Panc1 (cell line): ENCODE measurements at regions not wholly inside any gene's neighbourhood (a gene's known extent, or its start where the extent isn't known, plus 50 kb on each side); places are given as distances from the start of the nearest gene placed in this dataset.

ENCODE experiments used
- ATAC-seq: fragments of 200-7000 bp; cut with Tn5 transposase; 2 replicates; pipeline ENCODE4 v1.9.1; 2020; ENCODE audit warnings: mild to moderate bottlenecking, moderate library complexity
- BruUV-seq: library from RNA; stranded (reverse); fragments of 400-500 nt; replicated peaks from 2 replicates; lab custom pipeline; 2021; lab: Mats Ljungman, UMichigan
- CTCF ChIA-PET: fragments of 300-600 bp; sonication (Branson Sonifier 250); formaldehyde crosslinking; loops from one replicate; lab custom pipeline; 2022; ENCODE audit warnings: antibody characterized with exemption; lab: Charles Lee
- POLR2A ChIA-PET: fragments of 300-600 bp; sonication (Branson Sonifier 250); formaldehyde crosslinking; loops from one replicate; lab custom pipeline; 2022; ENCODE audit warnings: antibody characterized with exemption; lab: Charles Lee
- DNase-seq: peaks from one replicate; pipeline ENCODE4 v3.0.0-alpha.2; 2010; ENCODE audit warnings: low read depth, low spot score
- H3K27ac ChIP-seq: 2 replicates; pipeline ENCODE4 v1.5.1; 2011; ENCODE audit warnings: mild to moderate bottlenecking, low read length, inconsistent platforms
- H3K27me3 ChIP-seq: fragments of 200-500 bp; sonication (Bioruptor generic); 2 replicates; pipeline ENCODE4 v1.6.0; 2014; ENCODE audit warnings: low read length, inconsistent platforms; ENCODE audit not compliant: control insufficient read depth, insufficient read depth
- H3K36me3 ChIP-seq: fragments of 200-500 bp; sonication (Bioruptor generic); 2 replicates; pipeline ENCODE4 v1.5.1; 2014; ENCODE audit warnings: inconsistent platforms, mild to moderate bottlenecking, low read length, moderate library complexity; ENCODE audit not compliant: control insufficient read depth, insufficient read depth
- H3K4me1 ChIP-seq: 2 replicates; pipeline ENCODE4 v1.5.1; 2011; ENCODE audit warnings: inconsistent platforms, mild to moderate bottlenecking, low read length, moderate library complexity; ENCODE audit not compliant: control insufficient read depth, insufficient read depth
- H3K4me3 ChIP-seq, 2 experiments: 2 replicates each; pipeline ENCODE4 v1.5.1; 2011 to 2012; ENCODE audit warnings: low read depth in 2 of 2, low read length in 2 of 2, mild to moderate bottlenecking in 2 of 2, inconsistent platforms in 1 of 2, moderate library complexity in 1 of 2
- H3K9me3 ChIP-seq: fragments of 200-500 bp; sonication (Bioruptor generic); 2 replicates; pipeline ENCODE4 v1.5.1; 2014; ENCODE audit warnings: low read depth, mild to moderate bottlenecking, inconsistent platforms, low read length, moderate library complexity; ENCODE audit not compliant: control insufficient read depth, insufficient read depth
- POLR2AphosphoS5 ChIP-seq: IDR thresholded peaks from 2 replicates; pipeline ENCODE4 v1.6.1; 2012; ENCODE audit warnings: mild to moderate bottlenecking, low read depth, low read length, moderate library complexity
- SIN3A ChIP-seq: IDR thresholded peaks from 2 replicates; pipeline ENCODE4 v1.6.1; 2012; ENCODE audit warnings: low read depth, mild to moderate bottlenecking, low read length, moderate library complexity, borderline replicate concordance; ENCODE audit not compliant: insufficient read depth
- TCF7L2 ChIP-seq: IDR thresholded peaks from 2 replicates; pipeline ENCODE4 v1.6.1; 2011; ENCODE audit warnings: mild to moderate bottlenecking, low read depth, low read length, inconsistent platforms
- in situ Hi-C: cut with HindIII; loops from 2 replicates; pipeline ENCODE4 v1.10.0; 2016; ENCODE audit warnings: low sequenced_read_pairs, low pct_unique_long_range_greater_than_20kb
- intact Hi-C: fragments of 100-400 bp; cut with micrococcal nuclease; formaldehyde crosslinking; loops from one replicate; pipeline ENCODE4 v1.10.0; 2022; ENCODE audit not compliant: unreplicated experiment
- TF ChIP-seq, protein P1 (sequence below): fragments of 450-650 bp; IDR thresholded peaks from 2 replicates; pipeline ENCODE4 v1.5.1; 2017; ENCODE audit warnings: mild to moderate bottlenecking
- TF ChIP-seq, protein P2 (sequence below), 2 experiments: IDR thresholded peaks; 2 replicates each; pipeline ENCODE4 v1.6.1; 2011 to 2012; ENCODE audit warnings: low read depth in 2 of 2, control low read depth in 1 of 2, low read length in 1 of 2, mild to moderate bottlenecking in 1 of 2, moderate library complexity in 1 of 2; ENCODE audit not compliant: insufficient read depth in 1 of 2

DNA sequence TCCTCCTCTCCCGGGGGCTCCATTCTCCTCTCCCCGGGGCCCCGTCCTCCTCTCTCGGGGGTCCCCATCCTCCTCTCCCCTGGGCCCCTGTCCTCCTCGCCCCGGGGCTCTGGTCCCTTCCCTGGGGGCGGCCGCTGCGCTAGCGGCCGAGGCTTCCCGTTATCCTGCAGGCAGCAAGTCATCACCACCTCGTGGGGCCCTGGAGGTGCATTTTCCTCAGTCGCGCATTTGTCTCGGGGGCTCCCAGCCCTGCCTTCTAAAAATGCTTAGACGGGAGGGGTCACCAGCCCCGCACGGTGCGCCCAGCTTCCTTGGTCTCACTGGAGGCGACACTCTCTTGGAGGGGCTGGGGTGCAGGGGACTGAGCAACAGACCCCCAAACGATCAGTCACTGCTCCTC lies 216.5 kb downstream of the QKI start:
- H3K27me3 ChIP-seq, result no peaks in the 10 kb centered on the region
- in situ Hi-C loops, result no loop called here
- ChIA-PET POLR2A (interaction anchor here (0.7 kb wide), 1 partner anchor 12 kb away, joined by 6 read pairs; no protein-coding TSS in a partner anchor), CTCF (no interaction called here)
- BruUV-seq, result no TSS peak
- no peak for DNase-seq
- no peak overlapping the region for H3K4me3 ChIP-seq
- TF ChIP-seq, protein P1, sequence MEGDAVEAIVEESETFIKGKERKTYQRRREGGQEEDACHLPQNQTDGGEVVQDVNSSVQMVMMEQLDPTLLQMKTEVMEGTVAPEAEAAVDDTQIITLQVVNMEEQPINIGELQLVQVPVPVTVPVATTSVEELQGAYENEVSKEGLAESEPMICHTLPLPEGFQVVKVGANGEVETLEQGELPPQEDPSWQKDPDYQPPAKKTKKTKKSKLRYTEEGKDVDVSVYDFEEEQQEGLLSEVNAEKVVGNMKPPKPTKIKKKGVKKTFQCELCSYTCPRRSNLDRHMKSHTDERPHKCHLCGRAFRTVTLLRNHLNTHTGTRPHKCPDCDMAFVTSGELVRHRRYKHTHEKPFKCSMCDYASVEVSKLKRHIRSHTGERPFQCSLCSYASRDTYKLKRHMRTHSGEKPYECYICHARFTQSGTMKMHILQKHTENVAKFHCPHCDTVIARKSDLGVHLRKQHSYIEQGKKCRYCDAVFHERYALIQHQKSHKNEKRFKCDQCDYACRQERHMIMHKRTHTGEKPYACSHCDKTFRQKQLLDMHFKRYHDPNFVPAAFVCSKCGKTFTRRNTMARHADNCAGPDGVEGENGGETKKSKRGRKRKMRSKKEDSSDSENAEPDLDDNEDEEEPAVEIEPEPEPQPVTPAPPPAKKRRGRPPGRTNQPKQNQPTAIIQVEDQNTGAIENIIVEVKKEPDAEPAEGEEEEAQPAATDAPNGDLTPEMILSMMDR, result no peak
- H3K9me3 ChIP-seq, result no peaks in the 10 kb centered on the region; the same call in 1 of the 2 replicates
- no peak overlapping the region for H3K27ac ChIP-seq
- H3K36me3 ChIP-seq, result no peaks in the 10 kb centered on the region
- no peaks in the 10 kb centered on the region for H3K4me1 ChIP-seq
- intact Hi-C loops, result no loop called here
- no peak for ATAC-seq

DNA sequence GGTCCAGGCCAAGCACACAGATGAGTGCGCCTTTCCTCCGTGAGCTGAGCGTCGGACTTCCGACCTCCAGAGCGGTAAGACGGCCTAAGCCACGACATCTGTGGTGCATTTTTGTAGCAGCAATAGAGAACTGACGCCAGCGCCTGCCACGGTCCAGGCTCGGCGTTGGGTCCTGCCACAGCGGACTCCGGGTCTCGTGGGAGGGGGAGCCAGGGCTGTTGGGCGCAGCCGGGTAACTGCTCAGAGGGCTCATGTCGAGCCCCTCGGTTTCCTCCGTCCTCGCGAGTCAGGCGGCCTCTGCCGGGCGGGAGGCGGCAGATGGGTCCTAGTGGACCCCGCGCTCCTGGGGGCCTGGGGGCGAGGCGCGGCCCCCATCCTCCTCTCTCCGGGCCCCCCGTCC lies 216.1 kb downstream of the QKI start:
- BruUV-seq, result no TSS peak
- no peaks in the 10 kb centered on the region for H3K4me1 ChIP-seq
- CTCF ChIA-PET, result no interaction called here
- no peak overlapping the region for H3K4me3 ChIP-seq
- no peaks in the 10 kb centered on the region; the same call in 1 of the 2 replicates for H3K9me3 ChIP-seq
- TF ChIP-seq SIN3A, result no peak
- TF ChIP-seq, protein P2, sequence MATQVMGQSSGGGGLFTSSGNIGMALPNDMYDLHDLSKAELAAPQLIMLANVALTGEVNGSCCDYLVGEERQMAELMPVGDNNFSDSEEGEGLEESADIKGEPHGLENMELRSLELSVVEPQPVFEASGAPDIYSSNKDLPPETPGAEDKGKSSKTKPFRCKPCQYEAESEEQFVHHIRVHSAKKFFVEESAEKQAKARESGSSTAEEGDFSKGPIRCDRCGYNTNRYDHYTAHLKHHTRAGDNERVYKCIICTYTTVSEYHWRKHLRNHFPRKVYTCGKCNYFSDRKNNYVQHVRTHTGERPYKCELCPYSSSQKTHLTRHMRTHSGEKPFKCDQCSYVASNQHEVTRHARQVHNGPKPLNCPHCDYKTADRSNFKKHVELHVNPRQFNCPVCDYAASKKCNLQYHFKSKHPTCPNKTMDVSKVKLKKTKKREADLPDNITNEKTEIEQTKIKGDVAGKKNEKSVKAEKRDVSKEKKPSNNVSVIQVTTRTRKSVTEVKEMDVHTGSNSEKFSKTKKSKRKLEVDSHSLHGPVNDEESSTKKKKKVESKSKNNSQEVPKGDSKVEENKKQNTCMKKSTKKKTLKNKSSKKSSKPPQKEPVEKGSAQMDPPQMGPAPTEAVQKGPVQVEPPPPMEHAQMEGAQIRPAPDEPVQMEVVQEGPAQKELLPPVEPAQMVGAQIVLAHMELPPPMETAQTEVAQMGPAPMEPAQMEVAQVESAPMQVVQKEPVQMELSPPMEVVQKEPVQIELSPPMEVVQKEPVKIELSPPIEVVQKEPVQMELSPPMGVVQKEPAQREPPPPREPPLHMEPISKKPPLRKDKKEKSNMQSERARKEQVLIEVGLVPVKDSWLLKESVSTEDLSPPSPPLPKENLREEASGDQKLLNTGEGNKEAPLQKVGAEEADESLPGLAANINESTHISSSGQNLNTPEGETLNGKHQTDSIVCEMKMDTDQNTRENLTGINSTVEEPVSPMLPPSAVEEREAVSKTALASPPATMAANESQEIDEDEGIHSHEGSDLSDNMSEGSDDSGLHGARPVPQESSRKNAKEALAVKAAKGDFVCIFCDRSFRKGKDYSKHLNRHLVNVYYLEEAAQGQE (IDR thresholded peaks at IDR 0.05; ENCODE audit: insufficient read depth in 1 of 2, low read depth in 2 of 2, low read length in 1 of 2), result no peak
- TF ChIP-seq TCF7L2, result no peak
- TF ChIP-seq, protein P1, result no peak
- no peak for TF ChIP-seq POLR2AphosphoS5
- intact Hi-C loops (no loop called here), in situ Hi-C loops (no loop called here)
- no peak for ATAC-seq
- POLR2A ChIA-PET, result no interaction called here
- no peaks in the 10 kb centered on the region for H3K27me3 ChIP-seq
- H3K36me3 ChIP-seq, result no peaks in the 10 kb centered on the region
- DNase-seq, result no peak
- no peak overlapping the region for H3K27ac ChIP-seq
